Ectodermal cell (in vitro differentiated cells): ENCODE measurements at regions not wholly inside any gene's neighbourhood (a gene's known extent, or its start where the extent isn't known, plus 50 kb on each side); places are given as distances from the start of the nearest gene placed in this dataset.
A peak's percentile ranks its signal among the peaks of the same experiment; 100 is the strongest.

Experiments used
- H3K27ac ChIP-seq: 2 replicates; pipeline ENCODE4 v1.7.0; 2013; ENCODE audit warnings: mild to moderate bottlenecking, low read depth, low read length; ENCODE audit not compliant: insufficient read depth, poor library complexity, severe bottlenecking
- H3K27me3 ChIP-seq: 2 replicates; pipeline ENCODE4 v1.7.0; 2013; ENCODE audit warnings: mild to moderate bottlenecking, low read length; ENCODE audit not compliant: insufficient read depth, control insufficient read depth, poor library complexity, severe bottlenecking
- H3K36me3 ChIP-seq: one replicate; pipeline ENCODE4 v1.7.0; 2013; ENCODE audit warnings: low read length; ENCODE audit not compliant: control insufficient read depth, insufficient read depth
- H3K4me1 ChIP-seq: one replicate; pipeline ENCODE4 v1.7.0; 2013; ENCODE audit warnings: low read length; ENCODE audit not compliant: control insufficient read depth, insufficient read depth
- H3K4me3 ChIP-seq: 2 replicates; pipeline ENCODE4 v1.7.0; 2013; ENCODE audit warnings: low read depth, low read length, control low read depth; ENCODE audit not compliant: insufficient read depth
- H3K9me3 ChIP-seq: 2 replicates; pipeline ENCODE4 v1.7.0; 2013; ENCODE audit warnings: mild to moderate bottlenecking, low read length, moderate library complexity; ENCODE audit not compliant: control insufficient read depth
- WGBS, 2 experiments: methylation state at CpG; one replicate each; pipeline ENCODE4 v1.1.7; 2013; ENCODE audit warnings: missing lambda C conversion rate in 2 of 2; 5-methylcytosine and 5-hydroxymethylcytosine counted together

GRCh38 chr6:51528556-51528955 is 558.9 kb downstream of the PKHD1 start:
- Histone ChIP-seq H3K4me3 (no peak overlapping the region), H3K9me3 (no peaks in the 10 kb centered on the region), H3K27me3 (no peaks in the 10 kb centered on the region), H3K4me1 (no peaks in the 10 kb centered on the region), H3K36me3 (no peaks in the 10 kb centered on the region), H3K27ac (no peak overlapping the region)
- 91 to 100% methylated on average over 1 of the region's 1 CpG for WGBS, 2 experiments

GRCh38 chr6:51529240-51529639 is 558.2 kb downstream of the PKHD1 start:
- Histone ChIP-seq H3K9me3 (no peaks in the 10 kb centered on the region), H3K36me3 (no peaks in the 10 kb centered on the region), H3K4me1 (no peaks in the 10 kb centered on the region), H3K27me3 (no peaks in the 10 kb centered on the region), H3K4me3 (no peak overlapping the region), H3K27ac (no peak overlapping the region)
- 93 to 95% methylated on average over 1 of the region's 1 CpG for WGBS, 2 experiments

DNA sequence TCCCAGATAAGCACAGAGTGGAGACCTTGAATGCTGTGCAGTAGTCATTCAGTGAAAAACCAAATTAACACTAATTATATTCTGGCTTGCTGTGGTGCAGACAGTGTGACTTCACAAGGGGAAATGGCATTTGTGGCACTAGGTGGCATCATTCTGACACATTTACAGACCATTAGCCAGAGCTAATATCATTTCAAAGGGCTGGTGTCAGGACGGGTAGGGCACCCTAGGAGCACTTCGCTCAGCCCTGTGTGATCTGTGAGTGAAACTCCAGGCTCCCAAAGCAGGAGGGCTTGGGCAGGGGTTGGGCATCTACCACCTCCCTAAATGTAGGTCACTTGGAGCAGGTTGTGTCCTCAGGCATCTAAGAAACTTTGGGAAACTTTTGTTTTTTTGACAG is 555.8 kb downstream of the PKHD1 start:
- Histone ChIP-seq H3K27me3 (no peaks in the 10 kb centered on the region), H3K4me3 (no peak overlapping the region), H3K4me1 (peaks cover 5% of the 10 kb centered on the region), H3K27ac (no peak overlapping the region), H3K36me3 (no peaks in the 10 kb centered on the region), H3K9me3 (no peaks in the 10 kb centered on the region)
- 57 to 58% methylated on average over 2 of the region's 2 CpGs for WGBS, 2 experiments

DNA sequence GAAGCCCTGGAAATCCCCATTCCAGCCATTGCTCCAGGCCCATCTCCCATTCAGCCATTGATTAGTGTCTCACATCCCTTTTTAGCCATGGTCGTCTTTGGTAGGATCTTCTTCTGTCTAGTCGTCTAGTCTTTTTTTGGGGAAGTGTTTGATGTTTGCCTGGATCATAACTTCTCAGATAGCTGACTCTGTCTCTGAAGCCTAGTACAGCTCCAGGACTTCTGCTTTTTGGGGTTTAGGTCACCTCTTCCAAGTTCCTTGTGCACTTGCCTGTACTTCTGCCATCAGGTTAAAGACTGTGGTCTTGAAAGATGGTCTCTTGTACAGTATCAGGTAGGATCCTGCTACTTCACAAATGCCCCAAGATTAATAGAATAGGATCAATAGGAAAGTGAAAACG is 553.5 kb downstream of the PKHD1 start:
- no peaks in the 10 kb centered on the region for H3K9me3 ChIP-seq
- H3K4me3 ChIP-seq: no peak overlapping the region
- H3K27me3 ChIP-seq: no peaks in the 10 kb centered on the region
- peaks cover 5% of the 10 kb centered on the region for H3K4me1 ChIP-seq
- no peak overlapping the region for H3K27ac ChIP-seq
- WGBS, 2 experiments: 89 to 92% methylated on average over 3 of the region's 3 CpGs
- H3K36me3 ChIP-seq: no peaks in the 10 kb centered on the region

DNA sequence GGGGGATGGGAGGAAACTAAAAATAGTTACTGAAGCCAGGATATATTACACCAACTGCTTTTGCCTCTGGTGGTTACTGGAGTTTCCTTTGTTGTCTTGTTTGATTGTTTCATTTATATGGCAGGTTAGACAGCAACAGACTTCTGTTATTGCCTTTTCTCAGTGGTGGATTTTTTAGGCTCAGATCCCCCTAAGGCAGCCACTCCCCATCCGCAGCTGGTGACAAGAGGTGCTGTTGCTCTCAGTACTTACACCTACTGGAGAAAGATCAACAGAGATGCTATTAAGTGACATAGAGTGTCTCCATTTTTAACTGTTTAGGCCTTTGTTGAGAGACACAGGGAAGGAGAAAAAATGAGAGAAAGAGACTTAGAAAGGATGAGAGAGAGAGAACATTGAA is 552.1 kb downstream of the PKHD1 start:
- Histone ChIP-seq H3K9me3 (no peaks in the 10 kb centered on the region), H3K27ac (no peak overlapping the region), H3K4me1 (peaks cover 5% of the 10 kb centered on the region), H3K4me3 (no peak overlapping the region), H3K36me3 (no peaks in the 10 kb centered on the region), H3K27me3 (no peaks in the 10 kb centered on the region)
- WGBS, 2 experiments: 42 to 76% methylated on average over 1 of the region's 1 CpG

GRCh38 chr6:51536728-51537127 is 550.7 kb downstream of the PKHD1 start:
- Histone ChIP-seq H3K9me3 (no peaks in the 10 kb centered on the region), H3K27me3 (no peaks in the 10 kb centered on the region)
- 100% methylated on average over 1 of the region's 2 CpGs; no CpG with 5 or more reads in 1 of the 2 experiments for WGBS, 2 experiments

DNA sequence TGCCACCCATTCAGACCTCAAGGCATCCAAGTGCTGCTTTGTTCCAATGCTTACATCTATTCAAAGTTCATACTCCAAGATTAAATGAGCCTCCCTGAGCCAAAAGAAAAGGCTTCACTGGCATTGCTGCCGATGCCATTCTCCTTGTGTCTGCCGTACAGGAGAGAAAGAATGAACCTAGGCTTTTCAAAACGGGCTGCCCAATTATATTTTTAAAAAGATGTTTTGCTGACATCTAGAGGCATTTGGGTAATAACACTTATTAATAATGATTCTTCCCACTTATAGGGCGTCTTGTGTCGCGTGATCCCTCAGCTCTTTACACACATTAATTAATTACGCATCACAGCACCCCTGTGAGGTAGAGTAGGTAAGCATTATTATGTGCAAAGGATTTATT is 545.6 kb downstream of the PKHD1 start:
- Histone ChIP-seq H3K9me3 (no peaks in the 10 kb centered on the region), H3K27ac (no peak overlapping the region), H3K4me1 (no peaks in the 10 kb centered on the region), H3K27me3 (no peaks in the 10 kb centered on the region), H3K4me3 (no peak overlapping the region), H3K36me3 (no peaks in the 10 kb centered on the region)
- WGBS, 2 experiments: 72 to 80% methylated on average over 3 to 7 of the region's 7 CpGs

More at GRCh38 chr6:51536728-51537127, 550.7 kb downstream of the PKHD1 start:
- Histone ChIP-seq H3K4me1 (peaks cover 5% of the 10 kb centered on the region), H3K27ac (no peak overlapping the region), H3K4me3 (no peak overlapping the region), H3K36me3 (no peaks in the 10 kb centered on the region)

- Histone ChIP-seq H3K9me3 (no peaks in the 10 kb centered on the region), H3K27me3 (no peaks in the 10 kb centered on the region), H3K4me1 (no peaks in the 10 kb centered on the region), H3K27ac (no peak overlapping the region), H3K4me3 (no peak overlapping the region), H3K36me3 (no peaks in the 10 kb centered on the region)
- 90 to 96% methylated on average over 4 of the region's 4 CpGs for WGBS, 2 experiments
Observed at GRCh38 chr6:51542475-51542874, 544.9 kb downstream of the PKHD1 start.

GRCh38 chr6:51550243-51550642 is 537.2 kb downstream of the PKHD1 start:
- Histone ChIP-seq H3K36me3 (no peaks in the 10 kb centered on the region), H3K9me3 (no peaks in the 10 kb centered on the region), H3K27ac (peak overlapping the region; percentile 56), H3K4me1 (peaks cover 5% of the 10 kb centered on the region), H3K27me3 (no peaks in the 10 kb centered on the region), H3K4me3 (no peak overlapping the region)
- no CpG with 5 or more reads among the region's 1 CpG for WGBS, 2 experiments

- Histone ChIP-seq H3K4me3 (no peak overlapping the region), H3K4me1 (peaks cover 5% of the 10 kb centered on the region), H3K27ac (no peak overlapping the region), H3K27me3 (no peaks in the 10 kb centered on the region), H3K9me3 (no peaks in the 10 kb centered on the region), H3K36me3 (no peaks in the 10 kb centered on the region)
- 89 to 97% methylated on average over 3 of the region's 3 CpGs for WGBS, 2 experiments
Observed at GRCh38 chr6:51552435-51552834, 535.0 kb downstream of the PKHD1 start.
